ENCODE measurements at regions not wholly inside any gene's neighbourhood (a gene's known extent, or its start where the extent isn't known, plus 50 kb on each side); places are given as distances from the start of the nearest gene placed in this dataset.

DNA sequence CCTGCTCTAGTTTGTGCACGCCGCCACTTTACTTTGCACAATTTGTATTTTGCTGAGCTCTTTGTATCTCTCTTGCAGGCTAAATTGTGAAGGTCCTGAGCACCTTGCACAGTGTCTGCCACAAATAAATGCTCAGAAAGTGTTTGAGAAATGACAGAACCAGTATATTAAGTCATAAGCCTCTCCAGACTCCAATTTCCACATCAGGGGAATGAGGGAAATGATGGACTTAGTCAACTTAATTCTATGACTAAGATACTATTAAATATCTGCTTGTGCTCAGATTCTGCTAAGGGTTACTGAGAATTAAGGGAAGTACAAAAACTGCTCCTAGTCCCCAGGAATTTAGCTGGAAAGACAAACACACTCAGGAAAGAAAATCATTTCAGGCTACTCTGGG lies 239.1 kb upstream of the SLC14A2 start:
- Histone ChIP-seq H3K9me1 (ENCODE audit: control insufficient read depth, extremely low read depth, insufficient read depth, low read length) (no peaks in the 10 kb centered on the region), H3K27ac (ENCODE audit: control insufficient read depth, insufficient read depth, low read length) (no peak overlapping the region), H3K4me1 (ENCODE audit: control insufficient read depth, extremely low read depth, insufficient read depth, low read length) (peaks cover 12% of the 10 kb centered on the region), H4K20me1 (ENCODE audit: control insufficient read depth, extremely low read depth, insufficient read depth, low read length) (no peaks in the 10 kb centered on the region), H3K4me2 (ENCODE audit: control insufficient read depth, extremely low read depth, insufficient read depth, low read depth, low read length) (no peak overlapping the region), H3K4me3 (ENCODE audit: control insufficient read depth in 2 of 3, extremely low read depth in 1 of 3, insufficient read depth in 2 of 3, low read depth in 1 of 3, low read length in 3 of 3) (no peak overlapping the region), H3K36me3 (ENCODE audit: control insufficient read depth in 2 of 2, extremely low read depth in 1 of 2, insufficient read depth in 2 of 2, low read length in 2 of 2) (no peaks in the 10 kb centered on the region), H3K79me2 (ENCODE audit: control insufficient read depth, insufficient read depth, low read length) (no peaks in the 10 kb centered on the region), H3K9ac (ENCODE audit: control insufficient read depth, extremely low read depth, insufficient read depth, low read length) (no peak overlapping the region), H3K27me3 (ENCODE audit: control insufficient read depth, extremely low read depth, insufficient read depth, low read length) (no peaks in the 10 kb centered on the region), H3K9me3 (ENCODE audit: control insufficient read depth, low read depth, low read length) (no peaks in the 10 kb centered on the region), H2AFZ (ENCODE audit: control insufficient read depth, low read length) (no peak overlapping the region)
- dilution Hi-C loops (cut with MboI; ENCODE audit: extremely low pct_ligation_motif_present, low sequenced_read_pairs): no loop called here
- TF ChIP-seq EZH2 (IDR thresholded peaks at IDR 0.05; ENCODE audit: low read length): no peak
- FAIRE-seq: no peak
- DNase-seq (ENCODE audit: low read depth, low spot score): no peak

DNA sequence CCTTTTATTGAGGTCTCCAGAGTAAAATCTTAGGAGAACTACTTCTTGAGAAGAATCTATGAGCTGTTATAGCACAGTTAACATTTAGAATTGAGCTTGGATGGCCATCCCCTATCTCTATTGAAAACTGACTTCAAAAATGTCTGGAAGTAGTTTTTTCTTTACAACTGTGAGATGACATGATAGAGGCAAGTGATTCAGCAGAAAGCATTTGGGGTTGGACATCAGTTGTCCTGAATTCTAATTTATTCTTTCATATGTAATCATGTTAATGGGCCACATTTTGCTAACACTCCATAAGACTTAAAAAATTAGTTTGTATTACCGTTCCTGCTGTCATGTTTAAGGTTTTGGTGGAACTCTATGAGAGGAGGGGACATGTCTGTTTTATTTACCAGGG lies 237.0 kb upstream of the SLC14A2 start:
- Histone ChIP-seq H3K4me3 (ENCODE audit: control insufficient read depth in 2 of 3, extremely low read depth in 1 of 3, insufficient read depth in 2 of 3, low read depth in 1 of 3, low read length in 3 of 3) (no peak overlapping the region), H3K4me1 (ENCODE audit: control insufficient read depth, extremely low read depth, insufficient read depth, low read length) (peaks cover 12% of the 10 kb centered on the region), H3K9me1 (ENCODE audit: control insufficient read depth, extremely low read depth, insufficient read depth, low read length) (no peaks in the 10 kb centered on the region), H3K4me2 (ENCODE audit: control insufficient read depth, extremely low read depth, insufficient read depth, low read depth, low read length) (no peak overlapping the region), H3K79me2 (ENCODE audit: control insufficient read depth, insufficient read depth, low read length) (no peaks in the 10 kb centered on the region), H3K36me3 (ENCODE audit: control insufficient read depth in 2 of 2, extremely low read depth in 1 of 2, insufficient read depth in 2 of 2, low read length in 2 of 2) (no peaks in the 10 kb centered on the region), H2AFZ (ENCODE audit: control insufficient read depth, low read length) (no peak overlapping the region), H3K27me3 (ENCODE audit: control insufficient read depth, extremely low read depth, insufficient read depth, low read length) (no peaks in the 10 kb centered on the region), H3K9me3 (ENCODE audit: control insufficient read depth, low read depth, low read length) (no peaks in the 10 kb centered on the region), H3K27ac (ENCODE audit: control insufficient read depth, insufficient read depth, low read length) (no peak overlapping the region), H4K20me1 (ENCODE audit: control insufficient read depth, extremely low read depth, insufficient read depth, low read length) (no peaks in the 10 kb centered on the region), H3K9ac (ENCODE audit: control insufficient read depth, extremely low read depth, insufficient read depth, low read length) (no peak overlapping the region)
- dilution Hi-C loops (cut with MboI; ENCODE audit: extremely low pct_ligation_motif_present, low sequenced_read_pairs): no loop called here
- TF ChIP-seq EZH2 (IDR thresholded peaks at IDR 0.05; ENCODE audit: low read length) (no peak), CTCF (optimal IDR thresholded peaks at IDR 0.05 in 1 of 3, IDR thresholded peaks at IDR 0.05 in 1 of 3, conservative IDR thresholded peaks at IDR 0.05 in 1 of 3; ENCODE audit: extremely low read depth in 1 of 3, insufficient read depth in 2 of 3, low read length in 3 of 3) (no peak)
- FAIRE-seq (no peak), DNase-seq (ENCODE audit: low read depth, low spot score) (no peak)

GRCh38 chr18:45378933-45379332 lies 236.3 kb upstream of the SLC14A2 start:
- no peaks in the 10 kb centered on the region for H4K20me1 ChIP-seq (ENCODE audit: control insufficient read depth, extremely low read depth, insufficient read depth, low read length)
- H3K27me3 ChIP-seq (ENCODE audit: control insufficient read depth, extremely low read depth, insufficient read depth, low read length): no peaks in the 10 kb centered on the region
- H3K4me2 ChIP-seq (ENCODE audit: control insufficient read depth, extremely low read depth, insufficient read depth, low read depth, low read length): no peak overlapping the region
- no peak overlapping the region for H3K9ac ChIP-seq (ENCODE audit: control insufficient read depth, extremely low read depth, insufficient read depth, low read length)
- H3K4me3 ChIP-seq (ENCODE audit: control insufficient read depth in 2 of 3, extremely low read depth in 1 of 3, insufficient read depth in 2 of 3, low read depth in 1 of 3, low read length in 3 of 3): no peak overlapping the region
- no peak for FAIRE-seq
- TF ChIP-seq CTCF (optimal IDR thresholded peaks at IDR 0.05 in 1 of 3, IDR thresholded peaks at IDR 0.05 in 1 of 3, conservative IDR thresholded peaks at IDR 0.05 in 1 of 3; ENCODE audit: extremely low read depth in 1 of 3, insufficient read depth in 2 of 3, low read length in 3 of 3): no peak
- TF ChIP-seq EZH2 (IDR thresholded peaks at IDR 0.05; ENCODE audit: low read length): no peak
- dilution Hi-C loops (cut with MboI; ENCODE audit: extremely low pct_ligation_motif_present, low sequenced_read_pairs): no loop called here
- H3K79me2 ChIP-seq (ENCODE audit: control insufficient read depth, insufficient read depth, low read length): no peaks in the 10 kb centered on the region
- no peak for DNase-seq (ENCODE audit: low read depth, low spot score)
- no peaks in the 10 kb centered on the region for H3K36me3 ChIP-seq (ENCODE audit: control insufficient read depth in 2 of 2, extremely low read depth in 1 of 2, insufficient read depth in 2 of 2, low read length in 2 of 2)
- H3K27ac ChIP-seq (ENCODE audit: control insufficient read depth, insufficient read depth, low read length): no peak overlapping the region
- peaks cover 12% of the 10 kb centered on the region for H3K4me1 ChIP-seq (ENCODE audit: control insufficient read depth, extremely low read depth, insufficient read depth, low read length)
- H2AFZ ChIP-seq (ENCODE audit: control insufficient read depth, low read length): no peak overlapping the region
- no peaks in the 10 kb centered on the region for H3K9me3 ChIP-seq (ENCODE audit: control insufficient read depth, low read depth, low read length)
- H3K9me1 ChIP-seq (ENCODE audit: control insufficient read depth, extremely low read depth, insufficient read depth, low read length): no peaks in the 10 kb centered on the region
